AG09309 (cell line): ENCODE measurements at regions not wholly inside any gene's neighbourhood (a gene's known extent, or its start where the extent isn't known, plus 50 kb on each side); places are given as distances from the start of the nearest gene placed in this dataset.

Source experiments
- DNase-seq: peaks from one replicate; pipeline ENCODE4 v3.0.0-alpha.2; 2010; ENCODE audit warnings: low read depth
- H3K4me3 ChIP-seq: 2 replicates; pipeline ENCODE4 v1.5.1; 2011; ENCODE audit warnings: mild to moderate bottlenecking, low read depth, low read length, moderate library complexity; ENCODE audit not compliant: control insufficient read depth
- CTCF ChIP-seq: IDR thresholded peaks from 2 replicates; pipeline ENCODE4 v1.5.1; 2011; ENCODE audit warnings: mild to moderate bottlenecking, low read depth, low read length, inconsistent platforms; ENCODE audit not compliant: insufficient read depth, control insufficient read depth; ENCODE audit errors: missing control alignments

- no peak for TF ChIP-seq CTCF
- DNase-seq, result no peak
- H3K4me3 ChIP-seq, result no peak overlapping the region
Measured at GRCh38 chr10:88119160-88119559, 255.7 kb downstream of the PTEN start.

DNA sequence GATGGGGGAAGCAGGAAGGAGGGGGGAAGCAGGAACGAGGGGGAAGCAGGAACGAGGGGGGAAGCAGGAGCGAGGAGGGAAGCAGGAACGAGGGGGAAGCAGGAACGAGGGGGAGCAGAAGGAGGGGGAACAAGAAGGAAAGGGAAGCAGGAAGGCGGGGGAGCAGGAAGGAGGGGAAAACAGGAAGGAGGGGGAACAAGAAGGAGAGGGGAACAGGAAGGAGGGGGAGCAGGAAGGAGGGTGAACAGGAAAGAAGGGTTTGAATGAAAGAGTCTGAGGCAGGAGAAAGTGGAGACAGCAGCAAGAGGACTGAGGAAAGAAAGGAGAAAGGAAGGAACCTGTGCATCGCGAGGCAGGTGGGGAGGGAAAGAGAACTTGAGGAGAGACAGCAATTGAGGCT lies 256.6 kb downstream of the PTEN start:
- H3K4me3 ChIP-seq, result no peak overlapping the region
- DNase-seq, result no peak
- TF ChIP-seq CTCF, result no peak

DNA sequence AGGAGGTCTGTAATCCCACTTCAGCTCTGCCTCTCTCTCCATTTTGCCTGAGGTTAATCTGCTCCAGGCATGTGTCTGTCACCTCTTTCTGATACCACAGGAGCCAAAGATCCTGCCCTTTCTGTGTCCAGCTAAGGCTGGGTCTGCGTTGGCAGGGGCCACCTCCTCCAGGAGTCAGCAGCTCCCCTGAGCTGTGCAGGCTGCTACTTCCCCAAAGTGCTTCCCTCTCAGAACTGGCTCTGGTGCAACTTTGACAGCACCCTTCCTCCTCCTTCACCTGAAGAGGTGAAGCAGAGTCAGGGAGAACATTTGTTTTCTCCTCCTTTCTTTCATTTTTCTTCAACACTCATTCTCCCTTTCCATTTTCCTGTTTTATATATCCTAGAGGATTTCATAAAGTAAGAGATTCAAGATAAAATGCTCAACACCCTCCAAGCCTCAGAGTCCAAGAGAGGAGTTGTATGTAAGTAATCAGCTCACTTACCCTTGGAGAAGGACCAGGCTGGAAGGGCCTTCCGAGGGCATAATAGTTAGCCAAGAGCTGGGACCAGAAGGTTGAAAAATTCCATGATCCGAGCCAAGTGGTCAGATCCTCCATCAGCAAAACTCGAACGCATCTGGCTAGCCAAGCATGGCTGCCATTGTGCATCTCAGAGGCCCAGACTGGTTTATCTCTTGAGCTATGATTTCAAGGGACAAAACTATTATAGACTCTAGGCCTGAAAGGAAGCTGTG lies 257.3 kb downstream of the PTEN start:
- no peak overlapping the region for H3K4me3 ChIP-seq
- DNase-seq, result no peak
- no peak for TF ChIP-seq CTCF

GRCh38 chr10:88121361-88121760 lies 257.9 kb downstream of the PTEN start:
- no peak for TF ChIP-seq CTCF
- no peak for DNase-seq
- H3K4me3 ChIP-seq, result no peak overlapping the region

GRCh38 chr10:88122145-88122544 lies 258.7 kb downstream of the PTEN start:
- no peak for DNase-seq
- TF ChIP-seq CTCF, result no peak
- no peak overlapping the region for H3K4me3 ChIP-seq

DNA sequence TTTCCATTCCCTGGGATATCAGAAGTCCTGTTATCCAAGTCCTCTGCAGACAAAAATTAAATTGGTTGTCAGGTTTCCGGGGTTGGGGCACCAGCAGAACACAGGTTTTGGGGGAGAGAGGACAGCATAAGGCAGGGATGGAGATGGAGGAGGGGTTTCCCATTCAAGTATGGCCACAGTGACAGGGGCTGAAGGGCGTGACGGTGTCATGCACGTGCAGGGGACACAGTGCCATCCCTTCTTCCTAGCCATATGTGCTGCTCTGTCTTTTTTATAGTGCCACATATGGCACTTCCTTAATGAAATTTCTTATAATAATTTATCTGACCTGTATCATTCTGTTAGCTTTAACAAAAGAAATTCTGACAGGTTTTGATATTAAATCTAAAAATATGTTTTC lies 259.2 kb downstream of the PTEN start:
- no peak for TF ChIP-seq CTCF
- no peak for DNase-seq

GRCh38 chr10:88125766-88126165 lies 262.3 kb downstream of the PTEN start:
- TF ChIP-seq CTCF, result no peak
- no peak for DNase-seq
- no peak overlapping the region for H3K4me3 ChIP-seq

More for the DNA sequence above, 259.2 kb downstream of the PTEN start:
- H3K4me3 ChIP-seq, result no peak overlapping the region
